GM23338 (cell line): ENCODE measurements at regions not wholly inside any gene's neighbourhood (a gene's known extent, or its start where the extent isn't known, plus 50 kb on each side); places are given as distances from the start of the nearest gene placed in this dataset.
"Not testable (repeated sequence)": the region's sequence is repeated elsewhere in the genome, so short reads cannot be mapped to it uniquely, and the experiment has no call there.

ENCODE experiments used
- ATAC-seq: fragments of 200-7000 bp; cut with Tn5 transposase; 3 replicates; pipeline ENCODE4 v1.9.1; 2020
- DNase-seq: peaks from one replicate; pipeline ENCODE4 v3.0.0-alpha.2; 2015; ENCODE audit warnings: low spot score
- H2AFZ ChIP-seq: fragments of 200-600 bp; sonication (generic); 2 replicates; pipeline ENCODE4 v1.8.0; 2016; ENCODE audit warnings: antibody characterized with exemption, mild to moderate bottlenecking, moderate library complexity
- H3F3A ChIP-seq: fragments of 200-600 bp; sonication (generic); replicated peaks from 2 replicates; pipeline ENCODE4 v1.8.0; 2017; ENCODE audit warnings: antibody characterized with exemption, mixed run types, low read depth
- H3K27ac ChIP-seq: fragments of 200-600 bp; sonication (generic); 2 replicates; pipeline ENCODE4 v1.6.1; 2016; ENCODE audit warnings: low read depth
- H3K27me3 ChIP-seq: fragments of 200-600 bp; sonication (generic); 2 replicates; pipeline ENCODE4 v1.8.0; 2016; ENCODE audit warnings: mild to moderate bottlenecking, mixed run types, moderate library complexity; ENCODE audit not compliant: insufficient read depth
- H3K36me3 ChIP-seq: fragments of 200-600 bp; sonication (generic); 2 replicates; pipeline ENCODE4 v1.8.0; 2016; ENCODE audit warnings: mild to moderate bottlenecking; ENCODE audit not compliant: insufficient read depth
- H3K4me1 ChIP-seq: fragments of 200-600 bp; sonication (generic); 2 replicates; pipeline ENCODE4 v1.8.0; 2016; ENCODE audit warnings: mild to moderate bottlenecking, moderate library complexity; ENCODE audit not compliant: insufficient read depth
- H3K4me2 ChIP-seq: fragments of 200-600 bp; sonication (generic); 2 replicates; pipeline ENCODE4 v1.7.1; 2017; ENCODE audit warnings: mixed run types
- H3K4me3 ChIP-seq: fragments of 200-600 bp; sonication (generic); 2 replicates; pipeline ENCODE4 v1.6.1; 2016; ENCODE audit warnings: mixed run types
- H3K79me2 ChIP-seq: fragments of 200-600 bp; sonication (generic); replicated peaks from 2 replicates; pipeline ENCODE4 v1.8.0; 2017; ENCODE audit warnings: mild to moderate bottlenecking; ENCODE audit not compliant: insufficient read depth
- H3K9me2 ChIP-seq: fragments of 200-600 bp; sonication (generic); 2 replicates; pipeline ENCODE4 v1.8.0; 2017; ENCODE audit not compliant: insufficient read depth
- H4K20me1 ChIP-seq: fragments of 200-600 bp; sonication (generic); replicated peaks from 2 replicates; pipeline ENCODE4 v1.8.0; 2017; ENCODE audit warnings: mild to moderate bottlenecking; ENCODE audit not compliant: insufficient read depth
- H3K27ac Mint-ChIP-seq: 2 replicates; pipeline ENCODE4 v1.8.0; 2020; ENCODE audit warnings: inconsistent platforms, mild to moderate bottlenecking, moderate library complexity, mixed read lengths
- H3K27me3 Mint-ChIP-seq: 3 replicates; pipeline ENCODE4 v1.8.0; 2022; ENCODE audit warnings: low read depth, mild to moderate bottlenecking, moderate library complexity, mixed read lengths, inconsistent platforms; ENCODE audit not compliant: insufficient read depth, poor library complexity
- H3K36me3 Mint-ChIP-seq: 3 replicates; pipeline ENCODE4 v1.8.0; 2021; ENCODE audit warnings: low read depth, mild to moderate bottlenecking, inconsistent platforms, moderate library complexity, mixed read lengths
- H3K4me1 Mint-ChIP-seq: 3 replicates; pipeline ENCODE4 v1.8.0; 2020; ENCODE audit warnings: mild to moderate bottlenecking, inconsistent platforms, mixed read lengths
- H3K4me3 Mint-ChIP-seq: 3 replicates; pipeline ENCODE4 v1.8.0; 2021; ENCODE audit warnings: moderate library complexity, mild to moderate bottlenecking, inconsistent platforms, mixed read lengths
- H3K9me3 Mint-ChIP-seq: 3 replicates; pipeline ENCODE4 v1.8.0; 2020; ENCODE audit warnings: moderate library complexity, mild to moderate bottlenecking, inconsistent platforms, mixed read lengths
- CREB1 ChIP-seq: fragments of 250-450 bp; sonication (Bioruptor Pico); IDR thresholded peaks from 2 replicates; pipeline ENCODE4 v1.5.0; 2020; ENCODE audit warnings: low read depth, mild to moderate bottlenecking, moderate library complexity
- ETS1 ChIP-seq: IDR thresholded peaks from 2 replicates; pipeline ENCODE4 v1.6.1; 2016; ENCODE audit warnings: antibody characterized with exemption
- EZH2 ChIP-seq: fragments of 200-600 bp; sonication (generic); IDR thresholded peaks from one replicate; pipeline ENCODE4 v1.8.0; 2017; ENCODE audit warnings: antibody characterized with exemption, mild to moderate bottlenecking, low read depth; ENCODE audit not compliant: unreplicated experiment
- JUNB ChIP-seq: IDR thresholded peaks from one replicate; pipeline ENCODE4 v1.6.1; 2016; ENCODE audit warnings: antibody characterized with exemption; ENCODE audit not compliant: unreplicated experiment
- POLR2AphosphoS5 ChIP-seq: IDR thresholded peaks from 2 replicates; pipeline ENCODE4 v1.6.1; 2016; ENCODE audit warnings: antibody characterized with exemption, low read depth
- STAT1 ChIP-seq: IDR thresholded peaks from one replicate; pipeline ENCODE4 v1.6.1; 2016; ENCODE audit warnings: antibody characterized with exemption; ENCODE audit not compliant: unreplicated experiment
- ZNF462 ChIP-seq: fragments of 250-450 bp; sonication (Bioruptor Pico); IDR thresholded peaks from 2 replicates; pipeline ENCODE4 v1.5.0; 2020; ENCODE audit warnings: mild to moderate bottlenecking, moderate library complexity

- TF ChIP-seq ZNF462 (CRISPR knock-in tag): no peak
Measured at GRCh38 chr2:36163520-36164254, 191.9 kb upstream of the CRIM1 start (continued).

GRCh38 chr2:36157093-36157492, 198.5 kb upstream of the CRIM1 start:
- H3K9me3 Mint-ChIP-seq, H3K27me3 Mint-ChIP-seq, H3K36me3 Mint-ChIP-seq, H3K4me1 Mint-ChIP-seq, H3F3A ChIP-seq, H3K9me2 ChIP-seq, H3K79me2 ChIP-seq, DNase-seq, H2AFZ ChIP-seq, ATAC-seq, H4K20me1 ChIP-seq, H3K4me2 ChIP-seq, H3K36me3 ChIP-seq, H3K4me3 Mint-ChIP-seq, H3K4me1 ChIP-seq, H3K27ac Mint-ChIP-seq, H3K27me3 ChIP-seq, H3K4me3 ChIP-seq, H3K27ac ChIP-seq: not testable (repeated sequence)

GRCh38 chr2:36147670-36148390, 207.7 kb upstream of the CRIM1 start:
- no peaks in the 10 kb centered on the region for H3K27me3 ChIP-seq
- no peak overlapping the region for H3K27ac ChIP-seq
- ATAC-seq: no peak
- H3K4me3 ChIP-seq: no peak overlapping the region
- no peak overlapping the region for H3K4me2 ChIP-seq
- DNase-seq: no peak
- H3K4me3 Mint-ChIP-seq: no peak overlapping the region
- H3K4me1 Mint-ChIP-seq: no peaks in the 10 kb centered on the region
- no peaks in the 10 kb centered on the region for H4K20me1 ChIP-seq
- no peak overlapping the region for H2AFZ ChIP-seq
- no peaks in the 10 kb centered on the region for H3K79me2 ChIP-seq
- no peak overlapping the region for H3K27ac Mint-ChIP-seq
- no peaks in the 10 kb centered on the region for H3K27me3 Mint-ChIP-seq
- H3K4me1 ChIP-seq: peaks cover 6% of the 10 kb centered on the region; the same call in 1 of the 2 replicates
- no peaks in the 10 kb centered on the region for H3F3A ChIP-seq
- no peaks in the 10 kb centered on the region for H3K36me3 Mint-ChIP-seq
- no peaks in the 10 kb centered on the region for H3K9me3 Mint-ChIP-seq
- H3K36me3 ChIP-seq: no peaks in the 10 kb centered on the region
- peaks cover 9% of the 10 kb centered on the region; the same call in 1 of the 2 replicates for H3K9me2 ChIP-seq
- TF ChIP-seq STAT1 (no peak), ETS1 (no peak), POLR2AphosphoS5 (no peak), EZH2 (no peak), CREB1 (CRISPR knock-in tag) (no peak), JUNB (no peak)
